T-cell (primary cell): ENCODE measurements at regions not wholly inside any gene's neighbourhood (a gene's known extent, or its start where the extent isn't known, plus 50 kb on each side); places are given as distances from the start of the nearest gene placed in this dataset.

Source experiments
- ATAC-seq, 4 experiments: fragments of 200-7000 bp in 3 of 4; fragments of 150-1000 bp in 1 of 4; cut with Tn5 transposase; replicated peaks in 1 of 4; 1 replicate in 3 of 4; 2 replicates in 1 of 4; pipeline ENCODE4 v1.10.0; 2021; ENCODE audit warnings: moderate library complexity in 3 of 4, mild to moderate bottlenecking in 2 of 4, moderate number of reproducible peaks in 1 of 4
- CTCF ChIA-PET, 2 donors: fragments of 300-600 bp; sonication (Branson Sonifier 250); formaldehyde crosslinking; loops; one replicate each; lab custom pipeline; 2022; ENCODE audit warnings: antibody characterized with exemption in 2 of 2; lab: Charles Lee
- POLR2A ChIA-PET, 2 donors: fragments of 300-600 bp; sonication (Branson Sonifier 250); formaldehyde crosslinking; loops; one replicate each; lab custom pipeline; 2022; ENCODE audit warnings: antibody characterized with exemption in 2 of 2; lab: Charles Lee
- DNase-seq, 35 experiments: peaks; one replicate each; pipeline versions ENCODE4 v3.0.0 to v3.0.0-alpha.2; 2013 to 2023
- H3K27ac ChIP-seq: one replicate; pipeline ENCODE4 v1.5.1; 2013; ENCODE audit warnings: low read length
- H3K27me3 ChIP-seq, 2 experiments: replicated peaks in 1 of 2; 1 replicate in 1 of 2; 2 replicates in 1 of 2; pipeline versions ENCODE4 v1.6.1 to v1.7.0; 2013; ENCODE audit warnings: low read length in 1 of 2, mixed read lengths in 1 of 2; ENCODE audit not compliant: control insufficient read depth in 2 of 2, insufficient read depth in 2 of 2; ENCODE audit errors: extremely low read depth in 1 of 2
- H3K36me3 ChIP-seq, 2 donors: 1 replicate in 1 of 2; 2 replicates in 1 of 2; pipeline versions ENCODE4 v1.6.1 to v1.7.0; 2013; ENCODE audit warnings: low read length in 1 of 2; ENCODE audit not compliant: control insufficient read depth in 2 of 2, insufficient read depth in 1 of 2; ENCODE audit errors: extremely low read depth in 1 of 2
- H3K4me1 ChIP-seq, 2 experiments: 1 replicate in 1 of 2; 2 replicates in 1 of 2; pipeline versions ENCODE4 v1.6.1 to v1.7.0; 2013; ENCODE audit warnings: low read length in 2 of 2, mixed read lengths in 1 of 2; ENCODE audit not compliant: insufficient read depth in 2 of 2, control insufficient read depth in 1 of 2; ENCODE audit errors: extremely low read depth in 1 of 2
- H3K4me3 ChIP-seq, 2 donors: 1 replicate in 1 of 2; 2 replicates in 1 of 2; pipeline versions ENCODE4 v1.5.1 to v1.7.0; 2013; ENCODE audit warnings: mild to moderate bottlenecking in 2 of 2, low read length in 1 of 2, moderate library complexity in 1 of 2; ENCODE audit not compliant: control insufficient read depth in 1 of 2; ENCODE audit errors: extremely low read depth in 1 of 2
- H3K9me3 ChIP-seq: 2 replicates; pipeline ENCODE4 v1.7.0; 2013
- H3K27ac Mint-ChIP-seq, 2 donors: one replicate each; pipeline ENCODE4 v1.8.0; 2020 to 2021; ENCODE audit warnings: mild to moderate bottlenecking in 2 of 2, mixed read lengths in 2 of 2
- H3K27me3 Mint-ChIP-seq, 2 donors: one replicate each; pipeline ENCODE4 v1.8.0; 2021 to 2022; ENCODE audit warnings: mixed read lengths in 2 of 2
- H3K36me3 Mint-ChIP-seq: one replicate; pipeline ENCODE4 v1.8.0; 2021; ENCODE audit warnings: mixed read lengths
- H3K4me1 Mint-ChIP-seq, 3 donors: one replicate each; pipeline ENCODE4 v1.8.0; 2020 to 2022; ENCODE audit warnings: mixed read lengths in 3 of 3, mild to moderate bottlenecking in 1 of 3
- H3K4me3 Mint-ChIP-seq, 3 donors: one replicate each; pipeline ENCODE4 v1.8.0; 2020 to 2022; ENCODE audit warnings: mild to moderate bottlenecking in 3 of 3, mixed read lengths in 3 of 3, moderate library complexity in 3 of 3
- H3K9me3 Mint-ChIP-seq, 3 donors: one replicate each; pipeline ENCODE4 v1.8.0; 2020 to 2022; ENCODE audit warnings: mixed read lengths in 3 of 3
- WGBS: methylation state at CpG from one replicate; pipeline ENCODE4 v1.1.5; 2013; ENCODE audit warnings: missing lambda C conversion rate; ENCODE audit not compliant: insufficient coverage; 5-methylcytosine and 5-hydroxymethylcytosine counted together

DNA sequence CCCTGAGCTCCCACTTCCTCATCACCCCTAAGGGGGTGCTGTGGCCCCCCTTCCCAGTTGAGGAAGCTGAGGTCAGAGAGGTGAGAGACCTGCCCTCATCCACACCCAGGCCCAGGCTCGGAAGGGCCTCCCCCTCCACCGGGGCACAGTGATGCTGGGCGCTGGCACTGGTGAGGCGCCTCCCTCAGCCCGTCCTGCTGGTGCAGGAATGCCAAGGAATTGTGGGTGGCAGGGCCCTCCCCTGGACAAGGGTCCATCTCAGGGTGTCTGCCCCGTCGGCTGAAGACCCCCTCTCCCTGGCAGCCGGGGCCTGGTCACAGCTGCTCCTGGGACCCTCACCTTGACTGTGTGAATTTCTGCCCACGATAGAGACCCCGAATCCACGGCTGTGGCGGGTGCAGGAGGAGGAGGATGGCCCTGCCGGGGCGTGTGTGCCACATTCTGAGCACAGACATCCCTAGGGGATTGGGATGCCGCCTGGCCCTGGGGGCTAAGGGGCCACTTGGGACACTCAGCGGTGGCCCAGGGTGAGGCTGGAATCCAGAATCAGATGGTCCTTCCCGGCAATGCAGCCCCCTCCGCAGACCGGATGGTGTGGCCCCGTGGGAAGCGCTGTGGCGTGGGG, 70.2 kb upstream of the GATA5 start:
- WGBS, result 91% methylated on average over 17 of the region's 22 CpGs
- H3K27ac ChIP-seq, result no peak overlapping the region
- H3K9me3 Mint-ChIP-seq, result no peaks in the 10 kb centered on the region
- ChIA-PET POLR2A (no interaction called here), CTCF (no interaction called here)
- no peak overlapping the region for H3K4me3 ChIP-seq
- H3K27me3 ChIP-seq, result peaks cover 0 to 53% of the 10 kb centered on the region in 2 experiments
- H3K36me3 Mint-ChIP-seq, result no peaks in the 10 kb centered on the region
- ATAC-seq, result no peak
- peaks cover 0 to 8% of the 10 kb centered on the region in 2 experiments for H3K4me1 ChIP-seq
- peaks cover 4 to 7% (median 4%) of the 10 kb centered on the region in 3 donors for H3K4me1 Mint-ChIP-seq
- no peak for DNase-seq
- H3K27ac Mint-ChIP-seq, result no peak overlapping the region
- no peaks in the 10 kb centered on the region for H3K36me3 ChIP-seq
- H3K27me3 Mint-ChIP-seq, result peaks cover 10 to 20% of the 10 kb centered on the region in 2 donors
- H3K4me3 Mint-ChIP-seq, result no peak overlapping the region
- no peaks in the 10 kb centered on the region for H3K9me3 ChIP-seq

DNA sequence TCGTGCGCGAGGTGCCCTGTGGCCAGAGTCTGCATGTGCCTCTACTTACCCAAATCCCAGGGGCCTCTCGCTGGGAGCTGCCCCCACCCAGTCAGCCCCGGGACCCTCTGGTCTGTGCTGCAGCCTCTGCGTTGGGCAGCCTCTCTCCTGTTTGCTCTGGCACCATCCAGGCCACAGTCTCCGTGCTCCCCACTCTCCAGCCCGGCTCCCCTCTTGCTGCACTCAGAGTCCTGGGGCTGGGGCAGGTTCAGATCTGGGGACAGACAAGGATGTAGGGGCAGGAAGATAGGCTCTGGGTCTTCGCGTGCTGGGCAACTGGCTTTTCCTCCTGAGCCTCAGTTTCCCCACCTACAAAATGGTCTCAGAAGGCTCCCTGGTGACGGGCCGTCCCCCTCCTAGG, 70.8 kb upstream of the GATA5 start:
- Mint-ChIP-seq H3K4me3 (no peak overlapping the region), H3K4me1 (peaks cover 5 to 7% (median 5%) of the 10 kb centered on the region in 3 donors), H3K36me3 (no peaks in the 10 kb centered on the region), H3K27ac (no peak overlapping the region), H3K27me3 (peaks cover 11 to 21% of the 10 kb centered on the region in 2 donors), H3K9me3 (no peaks in the 10 kb centered on the region)
- H3K9me3 ChIP-seq, result no peaks in the 10 kb centered on the region
- CTCF ChIA-PET, result interaction anchor here in 1 of 2 donors (0.6 kb wide), 1 partner anchor 256 kb away, joined by 4 read pairs; no protein-coding TSS in a partner anchor
- 96% methylated on average over 8 of the region's 12 CpGs for WGBS
- ATAC-seq (no peak), DNase-seq (no peak)
- no peak overlapping the region for H3K4me3 ChIP-seq
- peaks cover 0 to 59% of the 10 kb centered on the region in 2 experiments for H3K27me3 ChIP-seq
- H3K36me3 ChIP-seq, result no peaks in the 10 kb centered on the region
- POLR2A ChIA-PET, result no interaction called here
- no peak overlapping the region for H3K27ac ChIP-seq
- peaks cover under 1 to 14% of the 10 kb centered on the region in 2 experiments for H3K4me1 ChIP-seq

DNA sequence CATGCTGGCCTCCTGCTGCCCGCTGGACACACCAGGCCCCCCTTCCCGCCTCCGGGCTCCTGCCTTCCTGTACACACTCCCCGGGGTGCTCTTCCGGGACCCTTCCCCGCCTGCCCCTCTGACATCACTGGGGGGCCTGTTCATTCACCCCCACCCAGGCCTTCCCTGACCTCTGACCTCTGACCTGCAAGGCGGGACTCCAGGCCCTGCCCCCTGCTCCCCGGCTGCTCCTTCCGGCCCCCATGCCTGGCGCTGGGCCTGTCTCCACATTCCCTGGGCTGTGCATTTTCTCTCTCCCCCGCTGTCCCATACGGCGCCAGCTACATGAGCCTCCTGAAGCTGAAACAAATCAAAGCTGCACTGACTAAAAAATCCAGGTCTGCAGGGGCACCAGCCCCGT, 71.6 kb upstream of the GATA5 start:
- CTCF ChIA-PET, result no interaction called here
- peaks cover 0 to 63% of the 10 kb centered on the region in 2 experiments for H3K27me3 ChIP-seq
- no peaks in the 10 kb centered on the region for H3K36me3 Mint-ChIP-seq

DNA sequence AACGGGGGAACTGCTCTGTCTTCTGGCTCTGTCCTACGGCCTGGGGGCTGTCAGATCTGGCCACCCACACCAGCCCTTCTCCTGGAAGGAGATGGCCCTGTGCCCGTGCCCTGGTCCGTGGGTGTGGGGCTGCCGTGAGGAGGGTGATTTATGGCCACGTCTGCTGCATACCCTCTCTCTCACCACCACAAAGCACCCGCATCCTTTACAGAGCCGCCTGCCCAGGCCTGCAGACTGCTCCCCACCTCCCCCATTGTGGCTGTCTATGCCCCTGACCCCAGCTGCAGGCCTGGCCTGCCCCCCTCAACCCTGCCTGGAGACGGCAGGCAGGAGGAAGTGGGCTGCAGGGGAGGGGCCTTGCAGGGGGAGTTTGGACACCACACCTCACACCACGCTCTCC, 72.7 kb upstream of the GATA5 start:
- no peak overlapping the region for H3K27ac ChIP-seq
- H3K9me3 ChIP-seq, result no peaks in the 10 kb centered on the region
- H3K27ac Mint-ChIP-seq, result no peak overlapping the region
- H3K27me3 ChIP-seq, result peaks cover 0 to 70% of the 10 kb centered on the region in 2 experiments
- no peak overlapping the region for H3K4me3 Mint-ChIP-seq
- ChIA-PET CTCF (no interaction called here), POLR2A (no interaction called here)
- H3K9me3 Mint-ChIP-seq, result no peaks in the 10 kb centered on the region
- no peaks in the 10 kb centered on the region for H3K36me3 Mint-ChIP-seq
- no peak for DNase-seq
- ATAC-seq, result no peak
- peaks cover 20 to 34% of the 10 kb centered on the region in 2 donors for H3K27me3 Mint-ChIP-seq
- WGBS, result no CpG with 5 or more reads among the region's 10 CpGs
- peaks cover 2 to 17% of the 10 kb centered on the region in 2 experiments for H3K4me1 ChIP-seq
- H3K4me1 Mint-ChIP-seq, result peaks cover 7 to 12% (median 8%) of the 10 kb centered on the region in 3 donors
- H3K4me3 ChIP-seq, result no peak overlapping the region
- H3K36me3 ChIP-seq, result no peaks in the 10 kb centered on the region

More for the DNA sequence above, 71.6 kb upstream of the GATA5 start:
- Mint-ChIP-seq H3K9me3 (no peaks in the 10 kb centered on the region), H3K27ac (no peak overlapping the region), H3K27me3 (peaks cover 14 to 25% of the 10 kb centered on the region in 2 donors), H3K4me1 (peaks cover 7 to 9% (median 8%) of the 10 kb centered on the region in 3 donors), H3K4me3 (no peak overlapping the region)
- no peak overlapping the region for H3K27ac ChIP-seq
- DNase-seq, result no peak
- POLR2A ChIA-PET, result no interaction called here
- H3K36me3 ChIP-seq, result no peaks in the 10 kb centered on the region
- ATAC-seq, result no peak
- peaks cover 2 to 17% of the 10 kb centered on the region in 2 experiments for H3K4me1 ChIP-seq
- H3K4me3 ChIP-seq, result no peak overlapping the region
- 88% methylated on average over 14 of the region's 14 CpGs for WGBS
- no peaks in the 10 kb centered on the region for H3K9me3 ChIP-seq

DNA sequence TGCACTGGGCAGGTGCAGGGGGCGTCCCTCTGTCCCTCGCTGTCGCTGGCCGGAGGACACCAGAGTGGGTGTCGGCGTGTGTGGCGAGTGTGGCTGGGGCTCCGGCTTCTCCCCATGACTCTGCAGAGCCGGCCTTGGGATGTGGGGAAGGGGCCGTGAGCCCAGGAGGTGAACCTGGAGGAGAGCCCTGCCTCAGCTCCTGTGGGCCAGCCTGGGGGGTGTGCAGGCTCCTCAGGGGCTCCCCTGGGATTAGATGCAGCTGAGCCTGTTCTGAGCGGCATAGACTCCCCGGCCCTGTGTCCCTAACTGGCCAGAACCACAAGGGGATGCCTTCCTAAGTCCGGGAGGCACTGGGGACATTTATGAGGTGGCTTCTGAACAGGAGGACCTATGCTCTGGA, 73.2 kb upstream of the GATA5 start:
- H3K36me3 ChIP-seq, result no peaks in the 10 kb centered on the region
- H3K4me3 ChIP-seq, result no peak overlapping the region
- Mint-ChIP-seq H3K27me3 (peaks cover 24 to 39% of the 10 kb centered on the region in 2 donors), H3K36me3 (no peaks in the 10 kb centered on the region), H3K4me3 (no peak overlapping the region), H3K4me1 (peaks cover 7 to 12% (median 8%) of the 10 kb centered on the region in 3 donors), H3K27ac (no peak overlapping the region), H3K9me3 (no peaks in the 10 kb centered on the region)
- CTCF ChIA-PET, result no interaction called here
- no peak overlapping the region for H3K27ac ChIP-seq
- DNase-seq (no peak), ATAC-seq (no peak)
- no peaks in the 10 kb centered on the region for H3K9me3 ChIP-seq
- POLR2A ChIA-PET, result no interaction called here
- H3K27me3 ChIP-seq, result peaks cover 0 to 74% of the 10 kb centered on the region in 2 experiments
- peaks cover 2 to 17% of the 10 kb centered on the region in 2 experiments for H3K4me1 ChIP-seq
- WGBS, result 61% methylated on average over 4 of the region's 13 CpGs

DNA sequence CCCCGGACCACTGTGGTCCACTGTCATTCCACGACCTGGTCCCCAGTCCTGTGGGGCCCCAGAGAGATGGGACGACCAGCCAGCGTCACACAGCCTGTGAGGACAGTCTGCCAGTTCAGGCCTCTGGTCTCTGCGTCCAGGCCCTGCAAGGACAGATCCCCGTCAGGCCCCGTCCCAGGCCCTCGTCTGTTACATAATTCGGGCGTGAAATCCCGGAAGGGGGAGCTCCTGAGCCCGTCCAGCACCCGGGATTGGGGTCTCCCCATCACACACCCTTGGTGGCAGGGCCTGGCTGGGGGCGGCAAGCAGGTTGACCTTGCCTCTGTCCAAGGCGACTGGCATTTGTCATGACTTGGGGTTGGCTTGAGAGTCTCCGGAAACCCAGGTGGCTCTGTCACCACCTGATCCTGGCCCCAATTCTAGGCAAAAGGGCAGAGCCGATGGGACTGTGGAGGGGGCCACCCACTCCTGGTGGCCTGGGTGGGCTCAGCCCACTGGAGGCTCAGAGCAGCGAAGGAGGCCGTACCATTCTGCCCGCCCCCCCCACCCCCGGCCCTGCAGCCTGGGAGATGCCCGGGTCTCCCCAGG, 73.8 kb upstream of the GATA5 start:
- Histone ChIP-seq H3K27ac (no peak overlapping the region), H3K36me3 (no peaks in the 10 kb centered on the region), H3K4me1 (peaks cover 2 to 17% of the 10 kb centered on the region in 2 experiments), H3K27me3 (peaks cover 0 to 75% of the 10 kb centered on the region in 2 experiments), H3K9me3 (no peaks in the 10 kb centered on the region), H3K4me3 (no peak overlapping the region)
- Mint-ChIP-seq H3K36me3 (no peaks in the 10 kb centered on the region), H3K4me1 (peaks cover 7 to 12% (median 8%) of the 10 kb centered on the region in 3 donors), H3K27me3 (peaks cover 24 to 41% of the 10 kb centered on the region in 2 donors), H3K4me3 (no peak overlapping the region), H3K9me3 (no peaks in the 10 kb centered on the region), H3K27ac (no peak overlapping the region)
- POLR2A ChIA-PET, result no interaction called here
- WGBS, result 78% methylated on average over 22 of the region's 22 CpGs
- ATAC-seq (no peak), DNase-seq (no peak)
- CTCF ChIA-PET, result no interaction called here
